Stimulated activated CD4-positive, alpha-beta T cell treated with anti-CD3 and anti-CD28 coated beads, Interleukin-1b, Interleukin-23, amount 100 ng/mL, for 1 hour (primary cell): ENCODE measurements at regions not wholly inside any gene's neighbourhood (a gene's known extent, or its start where the extent isn't known, plus 50 kb on each side); places are given as distances from the start of the nearest gene placed in this dataset.

Experiments used
- DNase-seq, 2 donors: peaks; one replicate each; pipeline ENCODE4 v3.0.0-alpha.2; 2020; ENCODE audit warnings: low read depth in 2 of 2

DNA sequence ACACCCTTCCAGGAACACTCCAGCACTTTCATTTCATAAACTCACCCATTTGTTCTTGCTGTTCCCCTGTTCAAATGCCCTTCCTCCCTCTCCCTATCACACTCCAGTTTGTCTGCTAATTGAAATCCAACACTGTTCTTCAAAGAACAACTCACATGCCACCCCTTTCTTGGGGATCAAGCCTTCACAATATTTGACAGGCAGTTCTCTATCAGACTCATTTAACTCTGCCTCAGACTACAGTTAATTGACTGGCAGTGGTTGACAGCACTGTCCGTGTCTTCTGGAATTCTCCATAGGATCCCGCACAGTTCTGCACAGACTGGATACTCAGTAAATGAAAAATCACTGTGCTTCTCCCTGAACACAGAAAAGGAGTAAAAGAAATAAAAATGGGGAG lies 87.8 kb downstream of the PMP22 start:
- no peak for DNase-seq

DNA sequence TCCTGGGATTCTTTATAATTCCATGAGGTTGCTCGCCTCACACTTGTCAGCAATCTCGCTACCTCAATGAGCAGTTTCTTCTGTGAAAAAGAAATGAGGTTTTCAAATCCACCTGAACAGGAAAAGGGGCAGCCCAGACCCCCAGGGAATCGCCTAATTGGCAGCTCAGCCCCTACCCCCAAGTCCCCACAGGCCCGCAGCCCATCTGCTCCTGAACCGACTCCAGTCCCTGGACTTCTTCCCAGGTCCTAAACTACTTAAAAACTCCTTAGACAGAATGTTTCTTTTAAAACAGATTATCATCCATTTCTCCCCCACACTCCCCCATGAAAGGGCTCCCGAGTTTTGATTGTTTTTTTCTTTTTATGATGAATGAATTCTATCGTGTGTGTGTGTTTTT lies 89.8 kb downstream of the PMP22 start:
- no peak for DNase-seq

DNA sequence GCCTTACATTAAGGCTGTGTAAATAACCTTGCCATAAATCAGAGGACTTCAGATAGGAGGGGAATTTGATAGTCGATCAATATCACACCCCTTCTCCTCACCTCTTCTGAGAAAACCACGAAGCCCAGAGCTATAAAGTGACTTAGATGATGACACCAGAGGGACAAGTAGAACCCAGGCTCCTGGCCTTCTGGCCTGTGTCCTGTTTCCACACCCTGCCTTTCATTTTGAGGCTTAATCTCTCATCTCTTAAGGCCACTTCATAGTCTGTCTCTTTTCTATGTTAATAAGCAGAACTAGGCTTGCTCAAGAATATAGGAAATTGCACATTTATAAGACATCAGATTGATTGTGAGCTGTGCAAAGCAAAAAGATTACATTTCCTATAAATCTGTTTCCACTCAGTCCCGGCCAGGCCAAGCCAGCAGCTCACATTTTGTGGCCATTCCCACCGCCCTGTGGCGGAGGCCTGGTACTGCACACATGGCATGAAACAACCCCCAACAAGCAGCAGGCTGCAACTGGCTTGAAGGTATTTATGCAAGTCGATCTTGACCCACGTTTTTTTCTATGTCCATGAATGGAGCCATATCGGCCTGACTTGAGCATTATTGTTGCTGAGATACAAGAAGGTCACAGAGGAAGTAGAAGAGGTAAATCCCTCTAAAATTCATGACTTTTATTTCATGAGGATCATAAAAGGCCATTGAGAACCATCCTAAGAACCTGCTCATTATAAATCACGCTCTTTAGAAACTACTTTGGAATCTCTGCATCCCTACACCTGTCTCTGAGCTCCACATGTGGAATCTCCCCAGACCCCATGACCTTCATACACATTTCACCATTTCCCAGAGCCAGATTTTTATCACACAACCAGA lies 93.7 kb downstream of the PMP22 start:
- DNase-seq: no peak

DNA sequence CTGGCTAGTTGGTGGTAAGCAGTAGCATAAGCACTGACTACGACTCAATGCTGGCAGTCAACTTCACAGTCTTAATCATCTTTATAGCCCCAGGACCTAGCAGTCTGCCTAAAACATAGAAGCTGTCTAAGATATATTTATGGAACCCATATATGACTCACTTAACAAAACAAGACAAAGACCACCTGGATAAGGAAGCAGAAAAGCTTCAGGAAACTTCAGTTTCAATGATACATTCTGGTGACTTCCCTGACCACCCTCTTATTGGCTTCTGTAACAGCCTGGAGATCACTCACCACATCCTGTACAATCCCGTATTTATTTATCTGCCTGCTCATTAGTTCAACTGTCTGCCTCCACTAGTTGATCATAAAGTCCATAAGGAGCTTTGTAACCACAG lies 95.5 kb downstream of the PMP22 start:
- DNase-seq: no peak

DNA sequence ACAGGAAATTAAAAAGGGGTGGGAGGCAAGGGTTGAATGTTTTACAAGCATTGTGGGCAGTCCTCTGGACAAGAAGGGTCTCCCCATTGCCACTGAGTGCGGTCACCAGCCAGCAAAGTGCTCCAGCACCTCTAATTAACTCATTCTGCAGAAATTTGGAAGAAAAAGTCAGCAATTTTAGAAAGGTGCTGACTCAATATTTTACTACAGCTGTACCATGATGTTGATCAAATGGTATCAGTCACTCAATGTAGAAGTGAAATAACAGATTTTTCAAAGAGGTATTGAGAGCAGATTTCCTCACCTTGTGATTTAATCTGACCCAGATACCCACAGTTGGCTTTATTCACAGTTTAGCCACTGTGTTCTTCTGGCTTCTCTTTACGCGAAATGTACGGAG lies 96.7 kb downstream of the PMP22 start:
- no peak for DNase-seq

DNA sequence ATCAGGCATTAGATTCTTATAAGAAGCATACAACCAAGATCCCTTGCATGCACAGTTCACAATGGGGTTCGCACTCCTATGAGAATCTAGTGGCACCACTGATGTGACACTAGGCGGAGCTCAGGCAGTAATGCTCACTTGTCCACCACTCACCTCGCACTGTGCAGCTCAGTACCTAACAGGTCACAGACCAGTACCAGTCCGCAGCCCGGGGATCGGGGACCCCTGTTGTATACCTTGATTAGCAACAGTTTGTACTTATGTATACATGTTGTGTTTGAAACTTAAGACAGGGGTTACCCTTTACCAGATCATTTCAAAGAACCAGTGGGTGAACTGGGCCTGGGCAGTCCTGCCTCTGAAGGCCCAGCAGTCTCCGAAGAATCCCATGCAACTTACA lies 103.7 kb downstream of the PMP22 start:
- no peak for DNase-seq

DNA sequence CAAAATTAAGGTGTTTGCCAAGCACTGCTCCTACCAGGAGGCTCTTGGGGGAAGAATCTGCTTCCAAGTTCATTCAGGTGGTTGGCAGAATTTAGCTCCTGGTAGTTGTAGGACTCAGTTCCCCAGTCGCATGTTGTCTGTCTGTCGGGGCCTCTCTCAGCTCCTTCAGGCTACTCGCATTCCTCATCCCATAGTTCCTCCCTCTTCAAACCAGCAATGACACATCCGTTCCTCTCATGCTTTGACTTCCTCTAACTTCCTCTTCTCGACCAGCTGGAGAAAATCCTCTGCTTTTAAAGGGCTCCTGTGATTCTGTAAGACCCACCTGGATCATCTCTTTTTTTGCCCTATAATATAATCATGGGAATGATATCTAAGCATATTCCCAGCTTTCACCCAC lies 108.1 kb downstream of the PMP22 start:
- DNase-seq: no peak

DNA sequence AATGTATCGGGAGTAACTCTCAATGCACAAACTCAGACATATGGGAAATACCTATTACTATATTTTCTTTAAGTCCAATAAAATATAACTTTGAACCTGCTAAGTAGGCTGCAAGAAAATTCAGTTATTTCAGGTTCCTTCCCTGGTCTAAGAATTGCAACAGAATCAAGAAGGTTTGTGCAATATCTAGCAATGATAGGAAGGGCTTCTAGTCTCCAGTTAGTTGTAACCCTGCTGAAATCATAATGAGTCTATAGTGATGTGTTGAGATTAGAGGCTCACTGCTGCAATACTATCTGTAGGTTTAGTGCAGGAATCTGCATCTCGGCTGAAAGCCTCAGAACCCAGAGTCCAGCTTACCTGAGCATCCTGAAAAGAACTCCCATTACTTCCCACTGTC lies 110.5 kb downstream of the PMP22 start:
- DNase-seq: no peak

DNA sequence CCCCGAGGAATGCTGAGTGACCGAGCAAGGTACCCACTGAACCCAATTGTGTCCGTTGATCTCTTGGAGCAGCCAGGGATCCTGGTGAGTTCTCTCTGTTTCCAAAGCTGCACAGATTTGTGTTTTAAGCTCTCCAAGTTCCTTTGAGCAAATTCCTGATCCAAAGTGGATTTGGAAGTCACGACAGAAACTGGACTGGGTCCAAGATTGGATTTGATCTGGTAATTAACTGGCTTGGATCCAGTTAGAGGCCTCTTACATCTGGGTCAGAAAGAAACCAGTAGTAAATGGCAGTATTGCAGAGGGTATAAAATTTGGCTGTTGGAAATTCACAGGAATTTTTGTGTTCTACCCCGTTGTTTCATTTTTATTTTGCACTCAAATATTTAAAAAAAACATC lies 119.5 kb downstream of the PMP22 start:
- DNase-seq: no peak

DNA sequence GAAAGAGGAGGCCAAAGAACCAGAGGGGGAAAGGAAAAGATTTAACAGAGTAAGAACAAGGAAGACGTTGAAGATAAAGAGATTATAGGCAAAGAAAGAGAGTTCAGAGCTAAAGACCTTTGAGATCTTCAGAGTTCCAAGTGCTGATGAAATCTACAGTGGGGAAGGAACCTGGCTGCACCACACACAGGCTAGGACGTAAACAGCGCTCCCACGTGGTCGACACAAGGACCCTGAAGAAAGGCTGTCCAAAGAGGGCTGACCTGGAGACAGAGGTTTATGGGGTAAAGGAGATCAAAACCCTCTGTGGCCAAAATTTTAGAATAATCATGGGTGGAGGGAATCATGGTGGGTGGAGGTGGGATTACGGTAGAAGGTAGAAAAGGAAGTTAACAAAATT lies 121.6 kb downstream of the PMP22 start:
- DNase-seq: no peak

DNA sequence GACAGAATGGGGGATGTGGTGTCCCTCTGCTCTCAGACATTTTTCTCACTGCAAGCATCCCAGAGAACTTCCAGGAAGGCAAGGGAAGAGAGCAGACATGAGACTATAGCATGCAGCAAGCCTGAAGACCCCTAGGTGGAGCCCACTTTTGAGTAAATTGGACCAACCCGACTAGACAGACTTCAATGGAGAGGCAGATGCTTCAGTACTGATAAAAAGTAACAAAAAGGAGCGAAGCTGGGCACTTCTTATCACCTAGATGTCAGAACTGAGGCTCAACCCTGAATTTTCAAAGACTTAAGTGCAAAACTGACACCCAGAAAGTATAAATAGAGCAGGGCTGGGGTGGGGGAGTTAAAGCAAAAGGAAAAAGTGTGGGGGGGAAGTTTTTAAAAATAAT lies 130.8 kb downstream of the PMP22 start:
- DNase-seq: no peak

DNA sequence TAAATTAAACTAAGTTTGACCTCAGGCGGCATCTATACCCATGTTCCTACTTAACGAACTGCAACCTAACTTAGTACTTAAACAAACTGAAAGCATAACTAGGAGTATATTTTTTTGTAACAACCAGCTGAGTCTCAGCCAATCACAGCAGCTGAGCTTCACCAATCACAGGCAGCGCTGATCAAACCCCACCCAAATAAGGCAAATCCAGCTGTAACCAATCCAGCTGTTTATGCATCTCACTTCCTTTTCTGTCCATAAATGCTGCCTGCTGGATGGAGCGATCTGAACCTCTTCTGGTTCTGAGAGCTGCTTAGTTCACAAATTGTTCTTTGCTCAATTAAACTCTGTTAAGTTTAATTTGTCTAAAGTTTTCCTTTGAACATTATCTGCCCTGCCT lies 131.3 kb downstream of the PMP22 start:
- no peak for DNase-seq

DNA sequence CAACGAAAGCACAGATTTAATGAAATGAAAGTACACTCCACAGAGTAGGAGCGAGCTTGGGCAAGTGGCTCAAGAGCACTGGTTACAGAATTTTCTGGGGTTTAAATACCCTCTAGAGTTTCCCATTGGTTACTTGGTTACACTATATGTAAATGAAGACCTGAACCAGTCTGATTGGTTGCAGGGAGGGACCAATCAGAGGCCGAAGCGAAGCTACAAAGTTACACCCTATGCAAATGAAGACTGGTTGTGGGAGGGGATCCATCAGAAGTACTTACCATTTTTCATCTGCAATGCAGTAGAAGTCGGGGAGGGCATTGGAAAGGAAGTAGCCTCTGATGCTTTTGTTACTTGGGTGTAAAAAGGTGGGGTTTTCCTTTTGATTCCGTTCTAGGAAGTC lies 132.0 kb downstream of the PMP22 start:
- no peak for DNase-seq

DNA sequence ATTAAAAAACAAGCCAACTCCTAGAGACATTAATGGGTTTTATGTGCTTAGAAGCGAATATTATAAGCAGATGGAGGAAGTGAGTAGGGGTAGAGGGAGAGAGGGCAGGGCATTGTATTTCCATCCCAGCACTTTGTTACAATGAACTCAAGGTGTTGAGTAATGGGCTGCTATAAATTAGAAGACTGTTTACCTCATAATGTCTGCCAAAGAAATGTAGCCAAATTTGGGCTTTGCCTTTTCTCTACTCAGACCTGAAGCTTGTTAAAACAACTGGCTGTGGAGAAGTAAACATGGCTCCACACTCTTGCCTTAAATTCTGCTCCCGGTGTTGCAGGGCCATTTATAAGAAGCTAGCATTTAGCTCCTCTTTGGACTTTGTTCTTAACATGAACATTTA lies 134.7 kb downstream of the PMP22 start:
- no peak for DNase-seq

DNA sequence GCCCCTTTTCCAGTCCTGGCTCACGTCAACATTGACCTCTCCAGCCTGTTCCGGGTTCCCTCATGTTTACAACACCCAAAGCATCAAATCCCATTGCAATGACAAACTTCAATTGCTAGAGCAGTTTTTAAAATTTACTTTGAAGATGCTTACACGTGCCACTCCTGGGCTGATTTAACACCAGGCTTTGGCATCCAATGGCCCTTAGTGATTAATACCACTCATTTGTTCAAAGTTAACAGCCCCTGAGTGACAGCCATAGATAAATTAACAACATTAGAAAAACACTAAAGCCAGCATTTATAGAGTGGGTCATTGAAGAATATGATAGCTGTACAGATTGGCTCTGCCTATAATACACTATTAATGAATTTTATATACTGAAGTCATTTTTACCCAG lies 135.1 kb downstream of the PMP22 start:
- DNase-seq: no peak

DNA sequence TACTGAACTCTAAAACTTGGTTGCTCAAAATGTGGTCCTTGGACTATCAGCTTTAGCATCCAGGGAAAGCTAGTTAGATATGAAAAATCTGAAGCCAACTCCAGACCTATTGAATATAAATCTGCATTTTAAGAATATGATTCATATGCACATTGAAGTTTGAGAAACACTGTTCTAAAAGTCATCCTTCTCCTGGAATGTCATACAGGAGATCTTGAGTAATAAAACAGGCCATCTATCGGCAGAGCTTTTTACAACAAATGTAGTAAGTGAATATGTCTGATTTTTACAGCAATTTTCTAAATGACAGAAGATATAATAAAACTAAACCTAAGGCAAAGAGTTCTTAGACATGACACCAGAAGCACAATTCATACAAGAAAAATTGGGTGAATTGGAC lies 140.4 kb downstream of the PMP22 start:
- DNase-seq: no peak

DNA sequence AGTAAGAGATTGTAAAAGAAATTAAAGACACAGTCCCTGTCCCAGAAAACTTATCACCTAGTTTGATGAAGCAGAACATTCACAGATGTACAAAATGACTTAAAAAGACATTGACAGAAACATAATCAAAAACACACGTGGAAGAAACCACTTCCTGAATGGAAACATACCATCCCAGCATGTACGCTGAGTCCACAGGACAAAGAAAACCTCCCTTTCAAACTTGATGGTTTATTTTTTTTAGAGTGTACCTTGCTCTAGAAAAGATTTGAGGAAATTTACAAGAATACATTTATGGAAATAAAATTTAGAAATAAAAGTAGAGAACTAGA lies 140.9 kb downstream of the PMP22 start:
- no peak for DNase-seq

DNA sequence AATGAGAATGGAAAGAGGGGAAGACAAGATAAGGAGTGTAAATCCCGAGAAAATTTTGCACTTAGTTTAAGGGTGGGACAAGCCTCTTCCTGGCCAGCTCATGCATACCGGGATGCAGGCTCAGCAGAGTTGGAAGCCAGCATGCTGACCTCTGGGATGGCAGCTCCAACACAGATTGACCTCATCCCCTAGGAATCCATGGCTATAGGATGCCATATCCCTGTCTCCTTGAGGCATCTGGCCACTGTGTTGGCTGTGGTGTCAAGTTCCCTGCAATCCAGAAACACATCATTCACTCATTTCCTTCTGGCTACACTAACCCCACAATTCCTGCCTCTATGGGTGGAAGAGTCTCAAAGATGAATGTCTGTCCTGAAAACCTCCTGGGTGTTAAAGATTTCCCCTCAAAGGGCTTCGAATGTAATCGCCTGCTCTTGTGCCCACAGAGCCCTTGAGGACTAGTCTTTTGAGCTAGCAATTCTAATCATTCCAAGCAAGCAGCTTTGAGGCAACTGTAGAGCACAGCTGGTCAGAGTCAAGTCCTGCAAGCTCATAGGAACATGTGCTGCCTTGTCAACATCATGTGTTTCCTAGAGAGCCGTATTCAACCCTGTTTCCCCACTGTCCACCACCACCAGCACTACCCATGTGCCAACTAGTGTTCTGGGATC lies 141.4 kb downstream of the PMP22 start:
- no peak for DNase-seq

DNA sequence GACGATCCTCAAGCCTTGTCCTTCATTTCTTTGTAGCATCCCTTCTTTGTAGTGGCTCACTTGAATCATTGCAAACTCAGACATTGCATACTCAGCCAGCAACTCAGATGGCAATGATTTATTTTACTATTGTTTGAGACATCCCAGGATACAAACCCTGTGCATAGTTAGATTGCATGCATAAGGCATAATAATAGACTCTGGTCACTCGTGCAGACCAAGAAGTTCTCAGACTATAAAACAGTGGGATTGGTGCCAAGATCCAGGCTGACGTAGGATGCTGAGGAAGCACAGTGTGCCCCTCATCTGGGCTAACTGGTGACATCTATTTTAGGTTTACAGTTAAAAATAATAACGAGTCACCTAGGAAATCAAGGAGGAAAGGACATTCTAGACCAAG lies 142.3 kb downstream of the PMP22 start:
- DNase-seq: no peak

DNA sequence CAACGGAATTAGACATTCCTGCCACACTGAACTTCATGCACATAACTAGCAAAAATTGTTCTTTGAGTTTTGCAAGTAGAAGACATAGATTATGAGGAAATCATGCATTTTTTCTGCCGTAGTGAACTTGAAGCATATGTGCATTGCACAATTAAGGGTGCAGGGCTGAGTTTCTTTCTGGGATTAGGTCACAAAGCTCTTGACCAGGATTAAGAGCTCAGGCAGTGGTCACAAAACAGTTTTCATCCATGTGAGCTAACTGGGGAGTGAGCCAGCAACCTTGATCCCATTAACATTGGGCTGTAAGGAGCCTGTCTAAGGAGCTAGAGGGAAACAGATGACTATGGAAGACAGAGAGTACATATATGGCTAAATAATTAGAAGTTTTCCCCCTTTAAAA lies 143.7 kb downstream of the PMP22 start:
- DNase-seq: no peak

DNA sequence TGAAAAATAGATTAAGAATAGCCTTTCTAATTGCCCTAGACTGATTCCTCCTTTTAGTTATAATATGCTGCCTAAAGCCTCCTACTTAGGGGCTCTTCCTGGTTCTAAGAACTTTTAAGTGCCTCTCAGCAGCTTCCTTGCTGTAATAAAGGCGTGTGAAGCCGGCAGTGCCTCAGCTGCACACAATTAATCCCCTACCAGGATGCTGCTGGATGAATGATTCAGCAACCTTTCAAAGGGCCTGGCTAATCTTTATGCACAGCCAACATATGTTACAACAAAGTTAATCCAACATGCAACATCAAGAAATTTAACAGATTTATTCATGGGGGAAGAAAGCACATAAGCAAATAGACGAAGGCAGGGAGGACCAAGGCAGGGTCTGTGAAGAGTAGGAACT lies 145.2 kb downstream of the PMP22 start:
- DNase-seq: no peak

DNA sequence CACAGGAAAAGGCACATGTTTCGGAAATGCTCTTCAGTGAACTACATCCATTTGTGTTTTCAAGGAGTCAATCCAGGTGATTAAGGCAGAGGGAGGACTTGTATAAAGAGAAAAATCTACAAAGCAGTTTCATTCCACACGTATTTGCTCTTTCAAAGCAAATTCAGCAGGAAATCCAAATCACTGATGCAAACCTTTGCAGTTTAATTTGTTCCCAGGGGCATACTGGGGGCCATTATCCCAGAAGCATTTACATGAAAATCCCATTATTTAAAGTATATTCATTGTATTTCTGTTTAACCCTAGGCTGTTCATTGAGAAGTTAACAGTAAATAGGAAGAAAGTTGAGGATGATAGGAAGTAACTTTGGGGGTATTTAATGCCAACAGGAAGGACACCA lies 147.9 kb downstream of the PMP22 start:
- DNase-seq: no peak

DNA sequence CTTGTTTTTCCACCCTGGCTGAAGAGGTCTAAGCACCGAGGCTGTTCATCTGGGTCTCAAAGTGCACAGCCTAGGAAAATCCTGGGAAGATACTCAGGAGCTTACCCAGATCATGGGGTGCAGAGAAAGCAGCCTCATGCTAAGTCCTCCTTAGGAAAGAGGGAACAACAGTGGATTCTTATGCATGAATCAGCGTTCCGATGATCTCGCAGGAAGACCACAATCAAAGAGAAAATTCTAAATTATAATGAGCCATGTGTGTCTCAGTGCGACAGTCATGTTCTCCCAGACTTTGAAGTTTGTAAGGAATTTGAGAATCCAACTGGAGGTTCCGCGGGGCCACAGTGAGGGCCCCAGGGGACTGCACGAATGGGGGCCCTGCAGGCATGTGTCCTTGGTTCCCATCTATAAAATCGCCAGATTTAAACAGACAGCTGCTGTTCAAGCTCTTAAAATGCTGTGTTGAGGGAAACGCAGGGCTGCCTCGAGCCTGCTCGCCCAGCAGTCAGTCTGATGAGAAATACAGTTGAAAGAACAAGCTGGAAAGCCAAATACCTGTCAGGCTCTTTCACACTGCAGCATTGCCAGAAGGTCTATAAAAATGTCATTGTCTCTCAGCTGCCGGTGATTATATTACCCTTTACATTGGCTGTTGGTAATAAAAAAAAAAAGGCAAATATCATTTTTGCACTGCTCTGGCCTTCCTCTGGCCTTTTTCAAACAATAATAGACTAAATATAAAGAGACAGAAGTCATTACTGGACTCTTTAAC lies 152.1 kb downstream of the PMP22 start:
- DNase-seq: no peak
